Breast epithelium (tissue), 3 donors: ENCODE measurements at regions not wholly inside any gene's neighbourhood (a gene's known extent, or its start where the extent isn't known, plus 50 kb on each side); places are given as distances from the start of the nearest gene placed in this dataset.

Experiments used
- CTCF ChIP-seq, 3 donors: fragments of 450-650 bp; IDR thresholded peaks; one replicate each; pipeline ENCODE4 v1.5.1; 2016 to 2017; ENCODE audit warnings: antibody characterized with exemption in 3 of 3, mild to moderate bottlenecking in 3 of 3, moderate library complexity in 3 of 3
- POLR2A ChIP-seq: fragments of 450-650 bp; IDR thresholded peaks from one replicate; pipeline ENCODE4 v1.6.1; 2016; ENCODE audit warnings: antibody characterized with exemption, mild to moderate bottlenecking, moderate library complexity
- POLR2AphosphoS5 ChIP-seq, 3 donors: sonication (generic); formaldehyde crosslinking; IDR thresholded peaks; one replicate each; pipeline ENCODE4 v1.6.1; 2017; ENCODE audit warnings: antibody characterized with exemption in 3 of 3

GRCh38 chr14:42424501-42424900, 817.8 kb downstream of the LRFN5 start:
- TF ChIP-seq POLR2A (no peak), POLR2AphosphoS5 (IDR thresholded peaks at IDR 0.05) (no peak), CTCF (IDR thresholded peaks at IDR 0.05) (no peak)
